HCT116 (cell line): ENCODE measurements at regions not wholly inside any gene's neighbourhood (a gene's known extent, or its start where the extent isn't known, plus 50 kb on each side); places are given as distances from the start of the nearest gene placed in this dataset.

Source experiments
- ATAC-seq: fragments of 200-7000 bp; cut with Tn5 transposase; 2 replicates; pipeline ENCODE4 v1.9.1; 2020; ENCODE audit warnings: mild to moderate bottlenecking, moderate library complexity
- BruUV-seq: library from RNA; stranded (reverse); fragments of 400-500 nt; replicated peaks from 2 replicates; lab custom pipeline; 2021; lab: Mats Ljungman, UMichigan
- CTCF ChIA-PET: fragments of 300-600 bp; sonication (Branson Sonifier 250); formaldehyde crosslinking; loops from one replicate; lab custom pipeline; 2021; ENCODE audit warnings: antibody characterized with exemption; lab: Charles Lee
- POLR2A ChIA-PET: fragments of 300-600, 350-600 bp; sonication (Branson Sonifier 250); formaldehyde crosslinking; loops from one replicate; lab custom pipeline; 2021; ENCODE audit warnings: antibody characterized with exemption; lab: Charles Lee
- RAD21 ChIA-PET, 2 experiments: fragments of 300-600 bp; sonication (Branson Sonifier 250); formaldehyde crosslinking; loops; one replicate each; lab custom pipeline; 2023; ENCODE audit warnings: low total read pairs in 2 of 2; ENCODE audit not compliant: uncharacterized antibody in 2 of 2, unreplicated experiment in 2 of 2, low non-redundant PET in 1 of 2; lab: Charles Lee
- DNase-seq: peaks from one replicate; pipeline ENCODE4 v3.0.0-alpha.2; 2010; ENCODE audit warnings: low read depth, low spot score
- H2AFZ ChIP-seq: fragments of 200-600 bp; shearing (Covaris generic), sonication (generic); 2 replicates; pipeline ENCODE4 v1.6.1; 2017; ENCODE audit warnings: low read depth, mixed run types, mixed read lengths, antibody characterized with exemption, low read length; ENCODE audit not compliant: poor library complexity, severe bottlenecking
- H3K27ac ChIP-seq: 2 replicates; pipeline ENCODE4 v1.5.1; 2012; ENCODE audit warnings: low read depth, low read length
- H3K27me3 ChIP-seq: fragments of 200-600 bp; sonication (generic); 2 replicates; pipeline ENCODE4 v1.6.1; 2016; ENCODE audit warnings: mixed run types, low read length, mixed read lengths; ENCODE audit not compliant: insufficient read depth
- H3K36me3 ChIP-seq, 2 experiments: fragments of 200-500 bp in 1 of 2; fragments of 200-600 bp in 1 of 2; sonication (Bioruptor generic) in 1 of 2; sonication (generic) in 1 of 2; 2 replicates each; pipeline versions ENCODE4 v1.5.1 to v1.6.1; 2014 to 2016; ENCODE audit warnings: low read length in 2 of 2, inconsistent platforms in 1 of 2, mixed read lengths in 1 of 2, mixed run types in 1 of 2; ENCODE audit not compliant: insufficient read depth in 2 of 2, control insufficient read depth in 1 of 2
- H3K4me1 ChIP-seq, 2 experiments: fragments of 200-600 bp in 1 of 2; sonication (generic) in 1 of 2; 2 replicates each; pipeline versions ENCODE4 v1.5.1 to v1.6.1; 2012 to 2017; ENCODE audit warnings: low read length in 2 of 2, inconsistent platforms in 1 of 2, mild to moderate bottlenecking in 1 of 2, mixed read lengths in 1 of 2, mixed run types in 1 of 2, moderate library complexity in 1 of 2; ENCODE audit not compliant: insufficient read depth in 2 of 2, control insufficient read depth in 1 of 2
- H3K4me2 ChIP-seq: fragments of 200-600 bp; sonication (generic); 2 replicates; pipeline ENCODE4 v1.6.1; 2017; ENCODE audit warnings: mixed run types, low read length, mixed read lengths
- H3K4me3 ChIP-seq, 2 experiments: fragments of 200-600 bp in 1 of 2; sonication (generic) in 1 of 2; replicated peaks in 1 of 2; 2 replicates each; pipeline ENCODE4 v1.5.1; 2011 to 2016; ENCODE audit warnings: low read length in 2 of 2, control low read depth in 1 of 2, low read depth in 1 of 2, mild to moderate bottlenecking in 1 of 2, mixed read lengths in 1 of 2, mixed run types in 1 of 2
- H3K79me2 ChIP-seq: fragments of 200-600 bp; sonication (generic); 2 replicates; pipeline ENCODE4 v1.6.1; 2017; ENCODE audit warnings: mild to moderate bottlenecking, mixed run types, low read length, moderate library complexity, mixed read lengths; ENCODE audit not compliant: insufficient read depth
- H3K9ac ChIP-seq: fragments of 200-600 bp; sonication (generic); 2 replicates; pipeline ENCODE4 v1.6.1; 2016; ENCODE audit warnings: low read length, mixed read lengths
- H3K9me2 ChIP-seq: fragments of 200-600 bp; sonication (generic), shearing (Covaris generic); 2 replicates; pipeline ENCODE4 v1.6.1; 2017; ENCODE audit warnings: mixed run types, mild to moderate bottlenecking, moderate library complexity; ENCODE audit not compliant: insufficient read depth
- H3K9me3 ChIP-seq, 2 experiments: fragments of 200-500 bp in 1 of 2; fragments of 200-600 bp in 1 of 2; sonication (Bioruptor generic) in 1 of 2; sonication (generic) in 1 of 2; 2 replicates each; pipeline ENCODE4 v1.6.1; 2014 to 2017; ENCODE audit warnings: low read length in 2 of 2, mixed read lengths in 2 of 2, inconsistent platforms in 1 of 2, low read depth in 1 of 2, mild to moderate bottlenecking in 1 of 2, mixed run types in 1 of 2, moderate library complexity in 1 of 2; ENCODE audit not compliant: control insufficient read depth in 1 of 2, insufficient read depth in 1 of 2
- H4K20me1 ChIP-seq: fragments of 200-600 bp; sonication (generic), shearing (Covaris generic); 2 replicates; pipeline ENCODE4 v1.6.1; 2017; ENCODE audit warnings: mixed run types, mild to moderate bottlenecking, moderate library complexity; ENCODE audit not compliant: insufficient read depth
- ATF3 ChIP-seq: IDR thresholded peaks from 2 replicates; pipeline ENCODE4 v1.6.1; 2012
- CEBPB ChIP-seq: IDR thresholded peaks from 2 replicates; pipeline ENCODE4 v1.6.1; 2012; ENCODE audit warnings: low read depth
- ELF1 ChIP-seq: IDR thresholded peaks from 2 replicates; pipeline ENCODE4 v1.6.1; 2012; ENCODE audit warnings: low read depth, borderline replicate concordance
- EZH2phosphoT487 ChIP-seq: fragments of 200-600 bp; IDR thresholded peaks from 2 replicates; pipeline ENCODE4 v1.6.1; 2018; ENCODE audit warnings: antibody characterized with exemption, borderline replicate concordance
- FOSL1 ChIP-seq: IDR thresholded peaks from 2 replicates; pipeline ENCODE4 v1.6.1; 2012; ENCODE audit warnings: low read depth
- JUND ChIP-seq: IDR thresholded peaks from 2 replicates; pipeline ENCODE4 v1.6.1; 2012
- POLR2A ChIP-seq: IDR thresholded peaks from 2 replicates; pipeline ENCODE4 v1.7.0; 2011; ENCODE audit warnings: borderline replicate concordance; ENCODE audit not compliant: insufficient read depth, insufficient read length; ENCODE audit errors: extremely low read depth
- POLR2AphosphoS5 ChIP-seq: IDR thresholded peaks from 2 replicates; pipeline ENCODE4 v1.6.1; 2011; ENCODE audit warnings: mild to moderate bottlenecking, low read depth, low read length, moderate library complexity
- RAD21 ChIP-seq: IDR thresholded peaks from 2 replicates; pipeline ENCODE4 v1.6.1; 2012; ENCODE audit warnings: low read depth, mild to moderate bottlenecking
- SIN3A ChIP-seq: IDR thresholded peaks from 2 replicates; pipeline ENCODE4 v1.6.1; 2012; ENCODE audit warnings: low read depth
- SP1 ChIP-seq: IDR thresholded peaks from 2 replicates; pipeline ENCODE4 v1.6.1; 2012; ENCODE audit warnings: low read depth
- SRF ChIP-seq: IDR thresholded peaks from 2 replicates; pipeline ENCODE4 v1.6.1; 2012; ENCODE audit warnings: low read depth
- YY1 ChIP-seq: IDR thresholded peaks from 2 replicates; pipeline ENCODE4 v1.6.1; 2011; ENCODE audit warnings: low read length, low read depth, moderate library complexity, mild to moderate bottlenecking; ENCODE audit not compliant: insufficient replicate concordance; ENCODE audit errors: extremely low read depth
- ZBTB33 ChIP-seq: IDR thresholded peaks from 2 replicates; pipeline ENCODE4 v1.6.1; 2011; ENCODE audit warnings: mild to moderate bottlenecking, low read length, moderate library complexity; ENCODE audit not compliant: insufficient replicate concordance; ENCODE audit errors: extremely low read depth
- intact Hi-C: fragments of 100-400 bp; cut with micrococcal nuclease; formaldehyde crosslinking; loops from 2 replicates; pipeline ENCODE4 v1.10.0; 2022

- no TSS peak for BruUV-seq
- no peaks in the 10 kb centered on the region for H3K9me3 ChIP-seq
- H3K9me2 ChIP-seq: no peaks in the 10 kb centered on the region
- no peaks in the 10 kb centered on the region for H3K4me1 ChIP-seq
- intact Hi-C loops: no loop called here
- TF ChIP-seq FOSL1: no peak
- TF ChIP-seq SP1: no peak
- no peak for TF ChIP-seq CEBPB
- TF ChIP-seq EZH2phosphoT487: no peak
- no peak for TF ChIP-seq ZBTB33
- no peak for TF ChIP-seq POLR2A
- TF ChIP-seq ELF1: no peak
- TF ChIP-seq SIN3A: no peak
- no peak for TF ChIP-seq RAD21
- TF ChIP-seq YY1: no peak
- no peak for TF ChIP-seq ATF3
- no peak for TF ChIP-seq JUND
- TF ChIP-seq POLR2AphosphoS5: no peak
- no peak for TF ChIP-seq SRF
- H3K79me2 ChIP-seq: no peaks in the 10 kb centered on the region
- no peak overlapping the region for H3K27ac ChIP-seq
- H4K20me1 ChIP-seq: no peaks in the 10 kb centered on the region
- CTCF ChIA-PET: interaction anchor here (1.1 kb wide), 1 partner anchor 12 kb away, joined by 3 read pairs; no protein-coding TSS in a partner anchor
- no peaks in the 10 kb centered on the region for H3K27me3 ChIP-seq
- no peak overlapping the region for H3K4me2 ChIP-seq
- DNase-seq (no peak), ATAC-seq (no peak)
- POLR2A ChIA-PET: no interaction called here
- H3K9ac ChIP-seq: no peak overlapping the region
- RAD21 ChIA-PET: no interaction called here
- H2AFZ ChIP-seq: no peak overlapping the region
- H3K36me3 ChIP-seq: no peaks in the 10 kb centered on the region
- H3K4me3 ChIP-seq: no peak overlapping the region
Observed at GRCh38 chr6:74268815-74269599, 573.0 kb downstream of the CD109 start.
